Transverse colon (tissue), 4 donors: ENCODE measurements at regions not wholly inside any gene's neighbourhood (a gene's known extent, or its start where the extent isn't known, plus 50 kb on each side); places are given as distances from the start of the nearest gene placed in this dataset.

Source experiments
- DNase-seq: peaks from one replicate; pipeline ENCODE4 v3.0.0-alpha.2; 2019
- H3K27ac ChIP-seq, 4 donors: fragments of 200-600 bp; sonication (generic); 2 replicates each; pipeline ENCODE4 v1.5.1; 2016 to 2018; ENCODE audit warnings: inconsistent platforms in 4 of 4
- H3K27me3 ChIP-seq: fragments of 200-600 bp; sonication (generic); 2 replicates; pipeline ENCODE4 v1.5.1; 2017; ENCODE audit warnings: inconsistent platforms
- H3K36me3 ChIP-seq, 4 donors: fragments of 200-600 bp; sonication (generic); 2 replicates each; pipeline ENCODE4 v1.5.1; 2017 to 2019; ENCODE audit warnings: inconsistent platforms in 4 of 4
- H3K4me1 ChIP-seq, 4 donors: fragments of 200-600 bp; sonication (generic); 2 replicates each; pipeline ENCODE4 v1.5.1; 2017 to 2020; ENCODE audit warnings: inconsistent platforms in 4 of 4
- H3K4me3 ChIP-seq, 4 donors: fragments of 200-600 bp; sonication (generic); 1 replicate in 1 of 4; 2 replicates in 3 of 4; pipeline versions ENCODE4 v1.5.1 to v1.6.1; 2017 to 2019; ENCODE audit warnings: inconsistent platforms in 4 of 4
- H3K9me3 ChIP-seq, 2 donors: fragments of 200-600 bp; sonication (generic); 2 replicates each; pipeline ENCODE4 v1.5.1; 2017 to 2019; ENCODE audit warnings: inconsistent platforms in 2 of 2
- EP300 ChIP-seq: sonication (generic); formaldehyde crosslinking; IDR thresholded peaks from one replicate; pipeline ENCODE4 v1.6.1; 2017; ENCODE audit warnings: antibody characterized with exemption, low read depth
- POLR2A ChIP-seq: fragments of 450-650 bp; IDR thresholded peaks from one replicate; pipeline ENCODE4 v1.6.1; 2016; ENCODE audit warnings: antibody characterized with exemption, mild to moderate bottlenecking, moderate library complexity
- POLR2AphosphoS5 ChIP-seq, 3 donors: sonication (generic); formaldehyde crosslinking; IDR thresholded peaks; one replicate each; pipeline ENCODE4 v1.6.1; 2016; ENCODE audit warnings: antibody characterized with exemption in 3 of 3
- WGBS, 2 donors: methylation state at CpG; one replicate each; pipeline ENCODE4 v1.1.5; 2018; ENCODE audit warnings: low coverage in 1 of 2; 5-methylcytosine and 5-hydroxymethylcytosine counted together
- in situ Hi-C, 4 donors: fragments of 200-750 bp; cut with MboI; loops; one replicate each; pipeline versions ENCODE4 v1.15.0 to v1.15.1; 2017; ENCODE audit warnings: low sequenced_read_pairs in 3 of 4, low pct_ligation_motif_present in 1 of 4, low pct_unique_long_range_greater_than_20kb in 1 of 4
- intact Hi-C: fragments of 100-400 bp; cut with DNase I; formaldehyde crosslinking; loops from one replicate; pipeline ENCODE4 v1.15.1; 2023; ENCODE audit warnings: low total_unique reads
- TF ChIP-seq, protein P1 (sequence below), 5 experiments: fragments of 200-600 bp in 3 of 5; fragments of 450-650 bp in 2 of 5; sonication (generic) in 3 of 5; IDR thresholded peaks; 1 replicate in 2 of 5; 2 replicates in 3 of 5; pipeline ENCODE4 v1.5.1; 2016 to 2017; ENCODE audit warnings: antibody characterized with exemption in 5 of 5, inconsistent platforms in 3 of 5, mild to moderate bottlenecking in 2 of 5, moderate library complexity in 1 of 5

DNA sequence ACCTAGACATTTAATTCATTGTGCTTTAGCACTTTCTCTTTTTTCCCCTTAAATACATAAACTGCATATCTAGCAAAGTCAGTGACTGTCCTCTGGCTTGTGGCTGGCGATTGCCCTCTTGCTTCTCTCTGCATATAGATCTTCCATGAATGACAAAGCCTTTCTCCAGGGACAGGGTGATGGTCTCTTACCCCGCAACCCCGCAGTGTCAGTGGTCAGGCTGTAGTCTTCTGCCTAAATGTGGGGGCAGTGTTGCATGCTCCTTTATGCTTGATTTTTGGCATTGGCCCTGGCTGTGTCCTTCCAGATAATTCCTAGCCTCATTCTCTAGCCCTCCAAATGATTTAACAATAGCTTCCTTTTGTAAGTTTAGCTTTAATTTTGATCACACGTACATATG lies 407.8 kb downstream of the GABRB3 start:
- no peak for DNase-seq
- Histone ChIP-seq H3K9me3 (no peaks in the 10 kb centered on the region), H3K4me1 (no peaks in the 10 kb centered on the region), H3K4me3 (no peak overlapping the region), H3K27me3 (no peaks in the 10 kb centered on the region), H3K36me3 (no peaks in the 10 kb centered on the region), H3K27ac (no peak overlapping the region)
- TF ChIP-seq POLR2A (no peak), POLR2AphosphoS5 (IDR thresholded peaks at IDR 0.05) (no peak), EP300 (no peak)
- TF ChIP-seq, protein P1, sequence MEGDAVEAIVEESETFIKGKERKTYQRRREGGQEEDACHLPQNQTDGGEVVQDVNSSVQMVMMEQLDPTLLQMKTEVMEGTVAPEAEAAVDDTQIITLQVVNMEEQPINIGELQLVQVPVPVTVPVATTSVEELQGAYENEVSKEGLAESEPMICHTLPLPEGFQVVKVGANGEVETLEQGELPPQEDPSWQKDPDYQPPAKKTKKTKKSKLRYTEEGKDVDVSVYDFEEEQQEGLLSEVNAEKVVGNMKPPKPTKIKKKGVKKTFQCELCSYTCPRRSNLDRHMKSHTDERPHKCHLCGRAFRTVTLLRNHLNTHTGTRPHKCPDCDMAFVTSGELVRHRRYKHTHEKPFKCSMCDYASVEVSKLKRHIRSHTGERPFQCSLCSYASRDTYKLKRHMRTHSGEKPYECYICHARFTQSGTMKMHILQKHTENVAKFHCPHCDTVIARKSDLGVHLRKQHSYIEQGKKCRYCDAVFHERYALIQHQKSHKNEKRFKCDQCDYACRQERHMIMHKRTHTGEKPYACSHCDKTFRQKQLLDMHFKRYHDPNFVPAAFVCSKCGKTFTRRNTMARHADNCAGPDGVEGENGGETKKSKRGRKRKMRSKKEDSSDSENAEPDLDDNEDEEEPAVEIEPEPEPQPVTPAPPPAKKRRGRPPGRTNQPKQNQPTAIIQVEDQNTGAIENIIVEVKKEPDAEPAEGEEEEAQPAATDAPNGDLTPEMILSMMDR (IDR thresholded peaks at IDR 0.05) = no peak
- in situ Hi-C loops = no loop called here
- intact Hi-C loops = no loop called here
- WGBS, 2 donors = 75 to 84% methylated on average over 4 of the region's 4 CpGs

DNA sequence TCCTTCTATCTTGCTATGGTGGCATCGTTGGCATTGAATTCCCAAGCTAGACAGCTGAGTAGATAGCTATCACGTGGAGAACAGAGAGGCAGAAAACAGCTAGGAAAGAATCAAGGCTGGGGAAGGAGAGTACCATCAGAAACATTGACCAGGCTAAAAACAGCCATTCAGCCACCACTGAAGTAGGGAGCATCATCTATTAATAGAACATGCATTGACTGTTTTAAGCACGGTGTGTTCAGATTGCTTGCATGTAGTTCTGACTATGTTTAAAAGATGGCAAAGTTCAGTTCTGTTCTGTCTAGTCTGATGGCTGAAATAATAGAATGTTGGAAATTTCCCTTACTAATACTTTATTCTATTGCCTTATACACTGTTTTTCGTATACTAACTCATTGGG lies 413.0 kb downstream of the GABRB3 start:
- Histone ChIP-seq H3K36me3 (no peaks in the 10 kb centered on the region), H3K9me3 (no peaks in the 10 kb centered on the region), H3K4me3 (no peak overlapping the region), H3K4me1 (no peaks in the 10 kb centered on the region), H3K27me3 (no peaks in the 10 kb centered on the region), H3K27ac (no peak overlapping the region)
- TF ChIP-seq EP300 = no peak
- no peak for TF ChIP-seq POLR2A
- no peak for TF ChIP-seq POLR2AphosphoS5 (IDR thresholded peaks at IDR 0.05)
- TF ChIP-seq, protein P1 (IDR thresholded peaks at IDR 0.05) = no peak
- no peak for DNase-seq
- 70 to 75% methylated on average over 4 of the region's 4 CpGs for WGBS, 2 donors
- in situ Hi-C loops = no loop called here
- intact Hi-C loops = no loop called here

DNA sequence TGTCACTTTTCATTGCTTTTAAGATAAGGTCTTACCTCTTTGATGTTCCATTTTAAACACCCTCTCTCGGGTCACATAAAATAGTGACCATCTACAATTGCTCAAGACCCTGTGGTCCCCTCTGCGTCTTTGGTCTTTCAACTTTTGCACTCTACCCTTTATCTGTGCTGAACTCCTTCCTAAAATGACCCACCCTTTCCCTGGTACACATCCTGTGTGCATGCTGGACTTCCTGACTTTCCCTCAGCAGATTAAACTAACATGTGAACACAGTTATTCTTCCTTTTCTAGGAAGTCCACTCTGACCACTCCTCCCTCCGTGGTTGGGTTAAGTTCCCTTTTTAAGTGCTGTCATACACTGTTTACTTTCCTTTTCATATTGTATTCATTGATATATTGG lies 414.2 kb downstream of the GABRB3 start:
- Histone ChIP-seq H3K4me1 (no peaks in the 10 kb centered on the region), H3K9me3 (no peaks in the 10 kb centered on the region), H3K36me3 (no peaks in the 10 kb centered on the region), H3K4me3 (no peak overlapping the region), H3K27me3 (no peaks in the 10 kb centered on the region), H3K27ac (no peak overlapping the region)
- intact Hi-C loops = no loop called here
- 39 to 55% methylated on average over 3 of the region's 3 CpGs for WGBS, 2 donors
- in situ Hi-C loops = no loop called here
- DNase-seq = no peak
- TF ChIP-seq POLR2AphosphoS5 (IDR thresholded peaks at IDR 0.05) (no peak), EP300 (no peak), POLR2A (no peak)
- TF ChIP-seq, protein P1 (IDR thresholded peaks at IDR 0.05) = no peak

DNA sequence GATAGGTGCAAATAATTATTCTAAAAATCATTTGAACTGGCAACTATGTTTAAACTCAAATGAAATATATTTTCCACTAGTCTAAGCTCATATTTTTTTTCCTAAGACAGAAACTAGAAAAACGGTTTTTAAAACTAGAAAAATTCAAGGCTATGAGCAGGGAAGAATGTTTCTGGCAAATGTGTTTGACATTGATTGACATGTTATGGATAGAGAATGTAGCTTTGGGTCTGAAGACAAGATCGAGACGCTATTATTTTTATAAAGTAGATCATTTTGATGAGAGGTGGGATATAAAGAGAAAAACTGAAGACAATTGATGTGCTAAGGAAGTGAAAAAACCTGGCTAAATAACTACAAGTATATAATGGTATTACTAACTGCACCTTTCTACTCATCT lies 415.2 kb downstream of the GABRB3 start:
- Histone ChIP-seq H3K27ac (no peak overlapping the region), H3K27me3 (no peaks in the 10 kb centered on the region), H3K9me3 (no peaks in the 10 kb centered on the region), H3K4me3 (no peak overlapping the region), H3K4me1 (no peaks in the 10 kb centered on the region), H3K36me3 (no peaks in the 10 kb centered on the region)
- intact Hi-C loops = no loop called here
- TF ChIP-seq POLR2AphosphoS5 (IDR thresholded peaks at IDR 0.05) = no peak
- TF ChIP-seq, protein P1 (IDR thresholded peaks at IDR 0.05) = no peak
- no peak for TF ChIP-seq POLR2A
- no peak for TF ChIP-seq EP300
- WGBS, 2 donors = 68 to 70% methylated on average over 3 of the region's 3 CpGs
- no peak for DNase-seq
- in situ Hi-C loops = no loop called here
